ENCODE measurements at regions not wholly inside any gene's neighbourhood (a gene's known extent, or its start where the extent isn't known, plus 50 kb on each side); places are given as distances from the start of the nearest gene placed in this dataset.

- Histone ChIP-seq H2AFZ (ENCODE audit: low read length) (0 out of 2 replicates have a peak overlapping the region, but pooled peaks have one; percentile 12), H3K27ac (ENCODE audit: low read depth, low read length, poor library complexity, severe bottlenecking) (no peak overlapping the region), H3K9me3 (ENCODE audit: low read length) (no peaks in the 10 kb centered on the region), H3K4me1 (ENCODE audit: insufficient read depth, low read length, poor library complexity, severe bottlenecking) (no peaks in the 10 kb centered on the region), H3K4me3 (ENCODE audit: low read depth, low read length, poor library complexity, severe bottlenecking) (no peak overlapping the region), H3K9me2 (ENCODE audit: insufficient read depth, low read length) (no peaks in the 10 kb centered on the region), H3K4me2 (ENCODE audit: low read length) (no peak overlapping the region), H3K79me2 (ENCODE audit: insufficient read depth, low read depth, low read length) (no peaks in the 10 kb centered on the region), H4K20me1 (ENCODE audit: insufficient read depth, low read length) (no peaks in the 10 kb centered on the region), H3K36me3 (ENCODE audit: insufficient read depth, low read length) (no peaks in the 10 kb centered on the region)
- TF ChIP-seq, protein P1, sequence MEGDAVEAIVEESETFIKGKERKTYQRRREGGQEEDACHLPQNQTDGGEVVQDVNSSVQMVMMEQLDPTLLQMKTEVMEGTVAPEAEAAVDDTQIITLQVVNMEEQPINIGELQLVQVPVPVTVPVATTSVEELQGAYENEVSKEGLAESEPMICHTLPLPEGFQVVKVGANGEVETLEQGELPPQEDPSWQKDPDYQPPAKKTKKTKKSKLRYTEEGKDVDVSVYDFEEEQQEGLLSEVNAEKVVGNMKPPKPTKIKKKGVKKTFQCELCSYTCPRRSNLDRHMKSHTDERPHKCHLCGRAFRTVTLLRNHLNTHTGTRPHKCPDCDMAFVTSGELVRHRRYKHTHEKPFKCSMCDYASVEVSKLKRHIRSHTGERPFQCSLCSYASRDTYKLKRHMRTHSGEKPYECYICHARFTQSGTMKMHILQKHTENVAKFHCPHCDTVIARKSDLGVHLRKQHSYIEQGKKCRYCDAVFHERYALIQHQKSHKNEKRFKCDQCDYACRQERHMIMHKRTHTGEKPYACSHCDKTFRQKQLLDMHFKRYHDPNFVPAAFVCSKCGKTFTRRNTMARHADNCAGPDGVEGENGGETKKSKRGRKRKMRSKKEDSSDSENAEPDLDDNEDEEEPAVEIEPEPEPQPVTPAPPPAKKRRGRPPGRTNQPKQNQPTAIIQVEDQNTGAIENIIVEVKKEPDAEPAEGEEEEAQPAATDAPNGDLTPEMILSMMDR (conservative IDR thresholded peaks at IDR 0.05; ENCODE audit: low read length), result no peak
- CTCF ChIA-PET (ENCODE audit: unreplicated experiment), result no interaction called here
- DNase-seq (ENCODE audit: low spot score), result no peak
- intact Hi-C loops (cut with micrococcal nuclease; ENCODE audit: unreplicated experiment), result no loop called here
- POLR2A ChIA-PET, result interaction anchor here (0.7 kb wide), 1 partner anchor 845 kb away, joined by 3 read pairs; no protein-coding TSS in a partner anchor
- BruUV-seq (replicated peaks), result no TSS peak
These were observed 104.9 kb downstream of the OGFRL1 start for GRCh38 chr6:71393471-71393870.

DNA sequence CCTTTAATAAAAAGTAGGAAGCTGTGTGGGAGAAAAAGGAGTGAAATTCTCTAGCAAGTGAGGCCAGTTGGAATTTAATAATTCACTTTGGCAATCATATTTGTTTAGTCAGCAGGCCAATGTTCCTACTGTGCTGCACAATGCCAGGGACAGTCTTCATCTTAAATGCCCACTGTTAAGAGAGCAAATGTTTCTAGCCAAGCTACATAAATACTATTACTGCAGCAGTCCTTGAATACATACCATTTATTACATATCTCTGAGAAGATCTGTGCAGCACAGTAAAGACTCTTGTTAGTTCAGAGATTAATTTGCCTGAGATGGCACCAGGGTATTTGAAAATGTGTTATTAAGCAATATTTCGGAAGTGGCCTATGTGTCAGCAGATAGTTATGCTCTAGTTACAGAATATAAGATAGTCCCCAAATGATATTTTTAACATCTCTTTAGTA lies 105.4 kb downstream of the OGFRL1 start:
- no peak for DNase-seq (ENCODE audit: low spot score)
- TF ChIP-seq, protein P1 (conservative IDR thresholded peaks at IDR 0.05; ENCODE audit: low read length), result no peak
- TF ChIP-seq EZH2phosphoT487 (IDR thresholded peaks at IDR 0.05; ENCODE audit: borderline replicate concordance, low read depth, low read length), result no peak
- Histone ChIP-seq H3K79me2 (ENCODE audit: insufficient read depth, low read depth, low read length) (no peaks in the 10 kb centered on the region), H3K4me2 (ENCODE audit: low read length) (no peak overlapping the region), H3K27ac (ENCODE audit: low read depth, low read length, poor library complexity, severe bottlenecking) (no peak overlapping the region), H2AFZ (ENCODE audit: low read length) (0 out of 2 replicates have a peak overlapping the region, but pooled peaks have one; percentile 12), H3K4me1 (ENCODE audit: insufficient read depth, low read length, poor library complexity, severe bottlenecking) (no peaks in the 10 kb centered on the region), H3K9me2 (ENCODE audit: insufficient read depth, low read length) (no peaks in the 10 kb centered on the region), H4K20me1 (ENCODE audit: insufficient read depth, low read length) (no peaks in the 10 kb centered on the region), H3K36me3 (ENCODE audit: insufficient read depth, low read length) (no peaks in the 10 kb centered on the region), H3K9me3 (ENCODE audit: low read length) (no peaks in the 10 kb centered on the region), H3K4me3 (ENCODE audit: low read depth, low read length, poor library complexity, severe bottlenecking) (no peak overlapping the region)
- intact Hi-C loops (cut with micrococcal nuclease; ENCODE audit: unreplicated experiment), result no loop called here
- POLR2A ChIA-PET, result interaction anchor here (0.7 kb wide), 1 partner anchor 845 kb away, joined by 3 read pairs; no protein-coding TSS in a partner anchor
- BruUV-seq (replicated peaks), result no TSS peak
- CTCF ChIA-PET (ENCODE audit: unreplicated experiment), result no interaction called here

- Histone ChIP-seq H4K20me1 (ENCODE audit: insufficient read depth, low read length) (no peaks in the 10 kb centered on the region), H3K27ac (ENCODE audit: low read depth, low read length, poor library complexity, severe bottlenecking) (no peak overlapping the region), H3K4me2 (ENCODE audit: low read length) (no peak overlapping the region), H2AFZ (ENCODE audit: low read length) (no peak overlapping the region), H3K9me2 (ENCODE audit: insufficient read depth, low read length) (no peaks in the 10 kb centered on the region), H3K4me1 (ENCODE audit: insufficient read depth, low read length, poor library complexity, severe bottlenecking) (no peaks in the 10 kb centered on the region), H3K36me3 (ENCODE audit: insufficient read depth, low read length) (no peaks in the 10 kb centered on the region), H3K9me3 (ENCODE audit: low read length) (no peaks in the 10 kb centered on the region), H3K4me3 (ENCODE audit: low read depth, low read length, poor library complexity, severe bottlenecking) (no peak overlapping the region), H3K79me2 (ENCODE audit: insufficient read depth, low read depth, low read length) (no peaks in the 10 kb centered on the region)
- no peak for DNase-seq (ENCODE audit: low spot score)
- ChIA-PET CTCF (ENCODE audit: unreplicated experiment) (no interaction called here), POLR2A (interaction anchor here (1.7 kb wide), 1 partner anchor 23 kb away, joined by 6 read pairs; no protein-coding TSS in a partner anchor)
- no TSS peak for BruUV-seq (replicated peaks)
- TF ChIP-seq, protein P1 (conservative IDR thresholded peaks at IDR 0.05; ENCODE audit: low read length), result no peak
- TF ChIP-seq EZH2phosphoT487 (IDR thresholded peaks at IDR 0.05; ENCODE audit: borderline replicate concordance, low read depth, low read length), result no peak
- intact Hi-C loops (cut with micrococcal nuclease; ENCODE audit: unreplicated experiment), result no loop called here
These were observed 106.3 kb downstream of the OGFRL1 start for GRCh38 chr6:71394926-71395325.
